Upper lobe of right lung (tissue), 1 donor: ENCODE measurements at regions not wholly inside any gene's neighbourhood (a gene's known extent, or its start where the extent isn't known, plus 50 kb on each side); places are given as distances from the start of the nearest gene placed in this dataset.
A peak's percentile ranks its signal among the peaks of the same experiment; 100 is the strongest.

Source experiments
- ATAC-seq: fragments of 200-7000 bp; cut with Tn5 transposase; one replicate; pipeline ENCODE4 v1.9.1; 2020; ENCODE audit warnings: mild to moderate bottlenecking, moderate library complexity
- DNase-seq: peaks from one replicate; pipeline ENCODE4 v3.0.0-alpha.2; 2020
- H3K27ac ChIP-seq: fragments of 200-600 bp; one replicate; pipeline ENCODE4 v1.8.0; 2022
- H3K27me3 ChIP-seq: fragments of 200-600 bp; one replicate; pipeline ENCODE4 v1.8.0; 2022; ENCODE audit warnings: mild to moderate bottlenecking
- H3K36me3 ChIP-seq: fragments of 200-600 bp; one replicate; pipeline ENCODE4 v1.8.0; 2022
- H3K4me1 ChIP-seq: fragments of 200-600 bp; one replicate; pipeline ENCODE4 v1.8.0; 2022
- H3K4me3 ChIP-seq: fragments of 200-600 bp; one replicate; pipeline ENCODE4 v1.8.0; 2022; ENCODE audit warnings: mild to moderate bottlenecking
- H3K9me3 ChIP-seq: fragments of 200-600 bp; one replicate; pipeline ENCODE4 v1.8.0; 2022
- CTCF ChIP-seq: fragments of 200-600 bp; IDR thresholded peaks from one replicate; pipeline ENCODE4 v1.8.0; 2022; ENCODE audit warnings: antibody characterized with exemption
- intact Hi-C: fragments of 100-400 bp; cut with DNase I; formaldehyde crosslinking; loops from one replicate; pipeline ENCODE4 v1.11.0; 2022
- donor health status: DM: no; HTN: yes; CAD: no; lungs with severe emphysema.

- no peak overlapping the region for H3K4me3 ChIP-seq
- H3K9me3 ChIP-seq: no peaks in the 10 kb centered on the region
- ATAC-seq: peak; percentile 53
- no peak overlapping the region for H3K27ac ChIP-seq
- no peak for TF ChIP-seq CTCF
- H3K36me3 ChIP-seq: no peaks in the 10 kb centered on the region
- no peaks in the 10 kb centered on the region for H3K4me1 ChIP-seq
- intact Hi-C loops: no loop called here
- no peaks in the 10 kb centered on the region for H3K27me3 ChIP-seq
- no peak for DNase-seq
Observed at GRCh38 chr2:7242189-7242867, 325.1 kb downstream of the RNF144A start.

- Histone ChIP-seq H3K4me3 (no peak overlapping the region), H3K9me3 (no peaks in the 10 kb centered on the region), H3K36me3 (no peaks in the 10 kb centered on the region), H3K4me1 (no peaks in the 10 kb centered on the region), H3K27me3 (no peaks in the 10 kb centered on the region), H3K27ac (no peak overlapping the region)
- ATAC-seq: no peak
- TF ChIP-seq CTCF: no peak
- no peak for DNase-seq
- intact Hi-C loops: no loop called here
Observed at GRCh38 chr2:7243276-7243675, 326.1 kb downstream of the RNF144A start.

GRCh38 chr2:7256377-7256776 is 339.2 kb downstream of the RNF144A start:
- Histone ChIP-seq H3K9me3 (no peaks in the 10 kb centered on the region), H3K4me3 (no peak overlapping the region), H3K27me3 (no peaks in the 10 kb centered on the region), H3K36me3 (no peaks in the 10 kb centered on the region), H3K4me1 (no peaks in the 10 kb centered on the region), H3K27ac (no peak overlapping the region)
- intact Hi-C loops: no loop called here
- DNase-seq: no peak
- ATAC-seq: no peak
- TF ChIP-seq CTCF: no peak

GRCh38 chr2:7262727-7263126 is 345.5 kb downstream of the RNF144A start:
- Histone ChIP-seq H3K4me3 (no peak overlapping the region), H3K36me3 (no peaks in the 10 kb centered on the region), H3K27ac (no peak overlapping the region), H3K4me1 (no peaks in the 10 kb centered on the region), H3K27me3 (no peaks in the 10 kb centered on the region), H3K9me3 (no peaks in the 10 kb centered on the region)
- ATAC-seq (peak; percentile 70), DNase-seq (no peak)
- no peak for TF ChIP-seq CTCF
- intact Hi-C loops: no loop called here

GRCh38 chr2:7264791-7265190 is 347.6 kb downstream of the RNF144A start:
- no peak for TF ChIP-seq CTCF
- Histone ChIP-seq H3K4me3 (no peak overlapping the region), H3K27ac (no peak overlapping the region), H3K36me3 (no peaks in the 10 kb centered on the region), H3K27me3 (no peaks in the 10 kb centered on the region), H3K4me1 (no peaks in the 10 kb centered on the region), H3K9me3 (no peaks in the 10 kb centered on the region)
- intact Hi-C loops: no loop called here
- ATAC-seq (no peak), DNase-seq (no peak)

GRCh38 chr2:7265286-7265685 is 348.1 kb downstream of the RNF144A start:
- no peak overlapping the region for H3K27ac ChIP-seq
- intact Hi-C loops: no loop called here
- no peak for DNase-seq
- no peaks in the 10 kb centered on the region for H3K36me3 ChIP-seq
- no peak overlapping the region for H3K4me3 ChIP-seq
- ATAC-seq: no peak
- H3K27me3 ChIP-seq: no peaks in the 10 kb centered on the region
- H3K4me1 ChIP-seq: no peaks in the 10 kb centered on the region
- no peaks in the 10 kb centered on the region for H3K9me3 ChIP-seq
- no peak for TF ChIP-seq CTCF
